GM21825 (cell line): ENCODE measurements at regions not wholly inside any gene's neighbourhood (a gene's known extent, or its start where the extent isn't known, plus 50 kb on each side); places are given as distances from the start of the nearest gene placed in this dataset.

Source experiments
- ATAC-seq: cut with Tn5 transposase; IDR thresholded peaks from one replicate; pipeline ENCODE4 v1.9.1; 2021; ENCODE audit warnings: mild to moderate bottlenecking, moderate library complexity; ENCODE audit not compliant: unreplicated experiment

GRCh38 chr7:17725821-17726220 lies 214.5 kb downstream of the SNX13 start:
- no peak for ATAC-seq

- ATAC-seq, result no peak
Measured at GRCh38 chr7:17732083-17732482, 208.2 kb downstream of the SNX13 start.
